ENCODE measurements at regions not wholly inside any gene's neighbourhood (a gene's known extent, or its start where the extent isn't known, plus 50 kb on each side); places are given as distances from the start of the nearest gene placed in this dataset.
"Not testable (repeated sequence)": the region's sequence is repeated elsewhere in the genome, so short reads cannot be mapped to it uniquely, and the experiment has no call there.

- CTCF ChIA-PET = no interaction called here
Measured at GRCh38 chr1:90220941-90221693, 226.2 kb downstream of the ZNF326 start.

GRCh38 chr1:90220496-90220895 lies 225.6 kb downstream of the ZNF326 start:
- ChIA-PET CTCF (no interaction called here), POLR2A (no interaction called here)

More at GRCh38 chr1:90220941-90221693, 226.2 kb downstream of the ZNF326 start:
- POLR2A ChIA-PET = no interaction called here

DNA sequence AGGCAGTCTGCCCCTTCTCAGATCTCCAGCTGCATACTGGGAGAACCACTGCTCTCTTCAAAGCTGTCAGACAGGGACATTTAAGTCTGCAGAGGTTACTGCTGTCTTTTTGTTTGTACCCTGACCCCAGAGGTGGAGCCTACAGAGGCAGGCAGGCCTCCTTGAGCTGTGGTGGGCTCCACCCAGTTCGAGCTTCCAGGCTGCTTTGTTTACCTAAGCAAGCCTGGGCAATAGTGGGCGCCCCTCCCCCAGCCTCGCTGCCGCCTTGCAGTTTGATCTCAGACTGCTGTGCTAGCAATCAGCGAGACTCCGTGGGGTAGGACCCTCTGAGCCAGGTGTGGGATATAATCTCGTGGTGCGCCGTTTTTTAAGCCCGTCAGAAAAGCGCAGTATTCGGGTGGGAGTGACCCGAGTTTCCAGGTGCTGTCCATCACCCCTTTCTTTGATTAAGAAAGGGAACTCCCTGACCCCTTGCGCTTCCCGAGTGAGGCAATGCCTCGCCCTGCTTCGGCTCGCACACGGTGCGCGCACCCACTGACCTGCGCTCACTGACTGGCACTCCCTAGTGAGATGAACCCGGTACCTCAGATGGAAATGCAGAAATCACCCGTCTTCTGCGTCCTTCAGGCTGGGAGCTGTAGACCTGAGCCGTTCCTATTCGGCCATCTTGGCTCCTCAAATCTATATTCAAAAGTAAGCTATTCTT lies 224.4 kb downstream of the ZNF326 start:
- CTCF ChIA-PET, POLR2A ChIA-PET: not testable (repeated sequence)

DNA sequence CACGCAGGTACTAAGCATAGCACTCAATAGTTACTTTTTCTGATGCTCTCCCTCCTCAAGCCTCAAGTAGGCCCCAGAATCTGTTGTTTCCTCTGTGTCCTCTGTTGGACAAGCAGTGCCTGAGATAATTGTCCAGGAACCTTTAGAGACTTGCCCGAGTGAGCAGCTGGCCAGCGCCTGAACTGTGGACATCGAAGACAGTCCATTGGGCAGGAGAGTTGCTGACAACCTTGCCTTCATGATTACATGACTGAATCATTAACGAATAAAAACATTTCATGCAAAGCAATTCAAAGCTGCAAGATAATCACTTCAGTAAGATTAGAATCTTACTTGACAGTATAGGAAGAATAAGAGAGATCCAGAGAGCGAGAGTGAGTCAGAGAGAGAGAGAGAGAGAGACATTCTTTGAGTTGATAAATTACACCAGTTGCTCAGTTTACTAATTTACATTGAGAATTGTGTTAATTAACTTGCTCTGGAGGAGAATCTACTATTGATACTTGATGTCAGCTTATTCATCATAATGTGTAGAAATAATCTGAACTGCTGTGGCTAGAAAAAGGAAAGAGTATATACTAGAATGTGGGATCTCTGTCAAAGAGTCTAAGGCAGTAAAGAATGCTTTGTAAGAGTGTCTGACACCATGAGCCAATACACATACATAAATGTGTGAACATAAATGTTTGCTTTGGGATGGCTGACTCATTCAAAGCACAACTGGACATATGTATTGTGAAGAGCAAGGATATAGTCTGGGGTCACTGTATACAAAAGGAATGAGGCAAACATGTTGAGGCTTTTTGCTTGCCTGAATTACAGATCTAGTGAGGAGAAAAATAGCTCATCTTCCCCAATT lies 216.0 kb downstream of the ZNF326 start:
- POLR2A ChIA-PET = no interaction called here
- CTCF ChIA-PET = no interaction called here

DNA sequence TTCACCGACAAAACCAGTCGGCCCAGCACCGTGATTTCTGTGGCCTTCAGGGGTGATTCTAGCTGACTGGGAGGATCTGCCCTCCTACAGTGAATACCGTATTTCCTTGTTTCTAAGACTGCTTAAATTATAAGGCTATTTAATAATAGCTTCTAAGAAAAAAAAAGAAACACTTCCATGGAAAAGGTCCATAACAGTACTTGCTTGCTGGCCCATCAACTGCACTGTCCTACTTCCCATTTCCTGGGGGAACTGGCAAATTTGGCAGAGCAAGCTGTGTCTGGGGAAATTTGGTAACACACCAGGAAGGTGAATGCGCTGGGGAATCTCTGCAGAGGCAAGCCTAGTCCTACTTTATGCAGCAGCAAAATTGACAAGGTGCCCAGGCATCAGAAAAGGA lies 214.0 kb downstream of the ZNF326 start:
- POLR2A ChIA-PET = no interaction called here
- CTCF ChIA-PET = no interaction called here

- CTCF ChIA-PET = no interaction called here
- POLR2A ChIA-PET = no interaction called here
Measured at GRCh38 chr1:90206260-90206659, 211.3 kb downstream of the ZNF326 start.

DNA sequence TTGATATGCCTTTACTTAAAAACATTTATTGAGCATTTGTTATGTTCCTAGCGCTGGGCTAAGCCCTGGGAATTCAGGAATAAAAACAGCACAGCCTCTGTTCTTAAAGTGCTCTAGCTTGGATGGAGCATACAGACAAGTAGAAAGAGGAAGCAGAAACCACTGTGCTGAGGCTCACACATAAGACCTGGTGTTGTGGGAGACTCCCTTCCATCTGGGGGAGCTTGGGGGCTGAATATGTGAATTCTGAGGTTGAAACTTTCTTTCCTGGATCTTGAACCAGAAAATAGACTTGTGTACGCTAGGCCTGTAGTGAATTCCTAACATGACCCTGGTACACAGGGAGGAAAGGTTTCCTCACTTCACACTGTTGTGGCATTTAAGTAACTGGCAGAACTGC lies 209.9 kb downstream of the ZNF326 start:
- POLR2A ChIA-PET = no interaction called here
- CTCF ChIA-PET = no interaction called here

GRCh38 chr1:90204023-90204590 lies 209.2 kb downstream of the ZNF326 start:
- ChIA-PET CTCF (no interaction called here), POLR2A (no interaction called here)

DNA sequence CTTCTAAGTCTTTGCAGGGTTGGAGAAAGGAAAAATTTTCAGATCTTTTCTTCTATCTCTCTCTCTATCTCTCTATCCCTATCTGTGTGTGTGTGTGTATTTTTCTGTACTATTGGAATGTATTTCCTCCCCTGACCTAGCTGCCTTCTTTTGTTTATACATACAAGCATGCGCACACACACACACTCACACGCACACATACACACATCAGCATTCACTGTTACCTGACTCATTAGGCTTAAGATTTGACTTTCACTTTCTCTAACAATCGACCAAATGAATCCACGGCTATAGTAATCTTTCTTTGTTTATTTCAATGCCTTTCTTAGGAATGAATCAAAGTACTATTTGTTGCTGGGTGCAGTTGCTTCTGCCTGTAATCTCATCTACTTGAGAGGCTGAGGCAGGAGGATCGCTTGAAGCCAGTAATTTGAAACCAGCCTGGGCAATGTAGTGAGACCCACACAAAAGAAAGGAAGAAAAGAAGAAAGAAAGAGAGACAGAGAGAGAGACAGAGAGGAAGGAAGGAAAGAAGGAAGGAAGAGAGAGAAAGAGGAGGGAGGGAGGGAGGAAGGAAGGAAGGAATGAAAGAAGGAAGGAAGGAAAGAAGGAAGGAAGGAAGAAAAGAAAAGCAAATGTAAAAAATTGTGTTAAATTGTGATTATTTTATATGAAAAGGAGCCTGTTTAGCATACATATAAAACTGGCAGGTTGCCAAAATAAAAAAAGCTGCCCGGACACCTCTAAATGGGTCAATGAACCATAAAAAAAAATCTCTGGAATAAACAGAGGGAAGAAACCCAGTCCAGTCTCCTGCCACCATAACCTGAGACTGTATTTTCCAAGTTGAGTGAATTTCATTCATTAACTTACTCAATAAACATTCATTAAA lies 206.8 kb downstream of the ZNF326 start:
- CTCF ChIA-PET = no interaction called here
- POLR2A ChIA-PET = no interaction called here

GRCh38 chr1:90200646-90201205 lies 205.8 kb downstream of the ZNF326 start:
- CTCF ChIA-PET = no interaction called here

GRCh38 chr1:90198616-90199332 lies 203.9 kb downstream of the ZNF326 start:
- ChIA-PET POLR2A (no interaction called here), CTCF (no interaction called here)

More at GRCh38 chr1:90200646-90201205, 205.8 kb downstream of the ZNF326 start:
- POLR2A ChIA-PET = no interaction called here

DNA sequence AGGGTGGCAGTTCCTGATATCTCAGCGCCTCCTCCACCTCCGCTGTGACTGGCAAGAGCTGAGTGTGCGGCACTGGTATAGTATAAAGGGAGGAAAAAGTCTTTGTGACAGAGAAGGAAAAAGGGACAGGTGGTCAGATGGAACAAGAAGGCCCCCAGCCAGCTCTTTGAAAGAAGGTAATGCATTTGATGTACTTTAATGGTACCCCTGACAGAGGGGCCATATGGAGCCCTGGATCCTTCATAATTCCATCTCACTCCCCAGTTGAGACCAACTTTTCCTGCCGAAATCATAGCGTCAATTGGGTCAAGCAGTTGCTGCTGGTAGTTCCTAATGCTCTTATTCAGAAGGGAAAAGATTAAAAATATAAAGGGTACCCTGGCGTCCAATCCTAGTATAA lies 198.2 kb downstream of the ZNF326 start:
- CTCF ChIA-PET = no interaction called here
- POLR2A ChIA-PET = no interaction called here

- ChIA-PET POLR2A (no interaction called here), CTCF (no interaction called here)
Measured at GRCh38 chr1:90192408-90192807, 197.5 kb downstream of the ZNF326 start.

DNA sequence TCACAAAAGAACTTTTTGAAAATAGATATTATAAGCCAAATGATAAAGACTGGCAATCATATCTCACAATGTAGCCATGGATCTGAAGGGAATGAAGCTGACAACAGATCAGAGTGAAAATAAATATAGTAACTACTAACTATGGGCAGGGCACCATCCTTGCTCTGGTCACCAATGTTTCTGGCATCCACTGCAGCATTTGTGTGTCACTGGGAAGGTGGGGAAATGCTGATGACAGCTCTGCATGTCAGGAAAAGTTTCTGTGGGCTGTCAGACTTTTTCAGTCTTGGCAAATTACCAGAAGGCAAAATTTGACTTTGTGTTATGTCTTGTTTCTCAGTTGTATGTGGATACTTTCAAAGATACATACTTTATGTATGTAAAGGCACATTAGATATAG lies 195.6 kb downstream of the ZNF326 start:
- ChIA-PET POLR2A (no interaction called here), CTCF (no interaction called here)

GRCh38 chr1:90189889-90190288 lies 195.0 kb downstream of the ZNF326 start:
- POLR2A ChIA-PET = no interaction called here
- CTCF ChIA-PET = no interaction called here

DNA sequence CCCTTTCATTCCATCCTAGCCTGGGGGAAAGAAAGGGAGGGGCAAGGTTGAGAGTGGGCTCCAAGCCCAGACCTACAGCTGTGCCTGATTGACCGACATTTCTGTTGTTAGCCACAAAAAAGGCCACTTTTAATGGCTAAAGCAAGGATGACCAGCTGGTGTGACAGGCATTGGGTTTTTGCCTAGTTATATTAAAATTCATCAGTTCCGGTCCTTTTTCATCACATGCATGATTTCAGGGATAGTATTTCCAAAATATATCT lies 192.3 kb downstream of the ZNF326 start:
- ChIA-PET POLR2A (no interaction called here), CTCF (no interaction called here)

- CTCF ChIA-PET = no interaction called here
- POLR2A ChIA-PET = no interaction called here
Measured at GRCh38 chr1:90186506-90187322, 191.8 kb downstream of the ZNF326 start.

DNA sequence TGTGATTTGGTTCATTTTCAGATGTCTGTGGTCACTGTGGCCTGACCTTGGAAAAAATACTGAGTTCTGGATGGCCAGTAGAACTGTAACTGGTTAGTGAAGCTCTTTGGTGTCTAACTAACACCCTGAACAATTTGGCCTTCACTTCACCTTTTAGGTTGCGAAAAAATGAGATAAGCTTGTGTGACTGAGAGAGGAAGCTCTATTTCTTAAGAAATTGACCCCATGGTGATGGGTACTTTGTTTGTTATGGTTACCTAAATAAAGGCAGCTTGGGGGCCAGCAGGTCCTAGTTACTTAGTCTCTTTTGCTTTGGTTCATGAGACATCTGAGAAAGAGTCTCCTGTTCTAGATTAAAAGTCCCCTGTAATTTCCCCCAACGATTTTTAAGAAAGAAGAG lies 181.6 kb downstream of the ZNF326 start:
- CTCF ChIA-PET = no interaction called here
- POLR2A ChIA-PET = no interaction called here
